OCI-LY3 (cell line): ENCODE measurements at regions not wholly inside any gene's neighbourhood (a gene's known extent, or its start where the extent isn't known, plus 50 kb on each side); places are given as distances from the start of the nearest gene placed in this dataset.

ENCODE experiments used
- H2AFZ ChIP-seq: fragments of 200-600, 300-600 bp; shearing (Covaris generic); 2 replicates; pipeline ENCODE4 v1.6.0; 2014; ENCODE audit warnings: antibody characterized with exemption, low read depth, low read length
- H3K27ac ChIP-seq: fragments of 200-600, 300-600 bp; sonication (generic); 2 replicates; pipeline ENCODE4 v1.5.1; 2014; ENCODE audit warnings: mild to moderate bottlenecking, low read length, moderate library complexity, mixed read lengths
- H3K27me3 ChIP-seq: fragments of 200-600, 300-600 bp; sonication (generic); 2 replicates; pipeline ENCODE4 v1.6.1; 2014; ENCODE audit warnings: low read depth, low read length, mixed read lengths
- H3K36me3 ChIP-seq: fragments of 200-600, 300-600 bp; sonication (generic); replicated peaks from 2 replicates; pipeline ENCODE3; 2014; ENCODE audit warnings: low read depth, low read length, mixed read lengths
- H3K4me1 ChIP-seq: fragments of 300-600, 200-600 bp; sonication (generic); 2 replicates; pipeline ENCODE4 v1.6.1; 2014; ENCODE audit warnings: low read length, mixed read lengths
- H3K4me2 ChIP-seq: fragments of 200-600, 300-600 bp; sonication (generic); 2 replicates; pipeline ENCODE4 v1.6.1; 2014; ENCODE audit warnings: low read length, mixed read lengths
- H3K4me3 ChIP-seq: fragments of 300-600, 200-600 bp; sonication (generic); 2 replicates; pipeline ENCODE4 v1.5.1; 2014; ENCODE audit warnings: antibody characterized with exemption, mild to moderate bottlenecking, low read length, moderate library complexity
- H3K79me2 ChIP-seq: fragments of 300-600, 200-600 bp; shearing (Covaris generic); 2 replicates; pipeline ENCODE4 v1.6.1; 2014; ENCODE audit warnings: mild to moderate bottlenecking, low read length, mixed read lengths
- H3K9ac ChIP-seq: fragments of 300-600, 200-600 bp; shearing (Covaris generic); 2 replicates; pipeline ENCODE4 v1.6.0; 2014; ENCODE audit warnings: mild to moderate bottlenecking, low read length, moderate library complexity
- H3K9me3 ChIP-seq: fragments of 200-600, 300-600 bp; shearing (Covaris generic); 2 replicates; pipeline ENCODE4 v1.6.1; 2014; ENCODE audit warnings: low read length, mixed read lengths; ENCODE audit not compliant: insufficient read depth
- H4K20me1 ChIP-seq: fragments of 200-600, 300-600 bp; sonication (generic); 2 replicates; pipeline ENCODE4 v1.6.1; 2016; ENCODE audit warnings: low read length, mixed read lengths; ENCODE audit not compliant: insufficient read depth
- CTCF ChIP-seq: fragments of 200-600, 300-600 bp; sonication (generic); IDR thresholded peaks from 2 replicates; pipeline ENCODE4 v1.5.1; 2014; ENCODE audit warnings: antibody characterized with exemption, low read length, low read depth
- EZH2phosphoT487 ChIP-seq: fragments of 200-600 bp; shearing (Covaris generic); IDR thresholded peaks from 2 replicates; pipeline ENCODE4 v1.6.1; 2018; ENCODE audit warnings: antibody characterized with exemption, mixed run types, low read depth

DNA sequence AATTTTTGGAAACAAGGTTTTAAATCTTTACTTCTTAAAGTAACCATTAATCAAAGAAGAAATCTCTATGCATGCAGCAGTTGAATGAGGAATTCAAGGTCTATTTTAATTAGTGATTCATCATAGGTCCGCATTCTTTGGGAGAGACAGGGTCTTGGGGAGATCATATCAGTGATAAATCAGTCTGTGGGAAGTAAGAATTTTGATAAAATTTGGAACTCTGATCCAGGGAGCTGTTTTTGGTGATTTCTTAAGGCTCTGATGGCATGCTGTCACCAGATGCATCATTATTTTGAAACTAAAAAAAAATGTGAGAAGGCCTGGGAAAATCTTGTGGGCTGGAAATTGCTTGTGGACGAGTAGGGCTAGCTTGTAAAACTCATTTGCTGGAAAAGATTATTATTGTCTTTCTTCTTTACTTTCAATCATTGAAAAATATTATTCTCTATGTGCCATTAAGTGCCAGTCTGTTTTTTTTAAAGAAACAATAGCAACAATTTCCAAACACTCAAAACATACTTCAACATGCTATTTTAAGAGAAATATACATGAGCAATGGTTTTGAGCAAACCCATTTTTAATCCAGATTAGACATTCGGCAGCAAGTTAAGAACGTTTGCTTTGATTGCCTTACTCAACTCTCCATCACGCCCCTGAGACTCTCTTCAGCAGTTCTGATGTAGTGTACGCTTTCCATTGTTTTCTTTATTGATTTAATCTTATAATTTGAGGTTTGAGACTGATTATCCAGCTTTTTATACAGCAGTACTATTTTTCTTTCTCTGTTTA lies 62.6 kb downstream of the ZBTB18 start:
- Histone ChIP-seq H3K4me1 (no peaks in the 10 kb centered on the region), H2AFZ (no peak overlapping the region), H3K4me2 (no peak overlapping the region), H3K9ac (no peak overlapping the region), H3K36me3 (no peaks in the 10 kb centered on the region), H3K27me3 (peaks cover 75% of the 10 kb centered on the region), H4K20me1 (no peaks in the 10 kb centered on the region), H3K27ac (no peak overlapping the region), H3K79me2 (no peaks in the 10 kb centered on the region), H3K4me3 (no peak overlapping the region), H3K9me3 (no peaks in the 10 kb centered on the region)
- TF ChIP-seq EZH2phosphoT487, result no peak

DNA sequence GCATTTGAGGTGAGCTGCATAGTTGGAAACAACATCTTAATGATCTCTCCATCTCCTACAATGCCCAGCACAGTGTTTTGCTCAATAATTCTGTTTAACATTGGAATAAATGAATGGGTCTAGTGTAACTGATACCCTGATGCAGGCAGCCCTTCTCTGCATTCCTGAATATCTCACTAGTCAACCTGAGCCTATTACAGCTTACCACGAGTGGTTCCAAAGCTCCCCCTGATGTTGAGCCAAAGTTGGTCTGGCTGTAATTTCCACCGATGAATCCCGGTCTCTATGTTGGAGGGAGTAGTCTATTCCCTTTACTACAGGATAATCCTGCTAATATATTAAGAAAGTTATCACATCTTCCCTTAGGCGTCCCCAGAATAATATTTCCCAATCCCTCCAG lies 63.8 kb downstream of the ZBTB18 start:
- Histone ChIP-seq H3K27ac (no peak overlapping the region), H3K4me3 (no peak overlapping the region), H4K20me1 (no peaks in the 10 kb centered on the region), H3K36me3 (no peaks in the 10 kb centered on the region), H3K4me1 (no peaks in the 10 kb centered on the region), H3K4me2 (no peak overlapping the region), H3K9ac (no peak overlapping the region), H2AFZ (no peak overlapping the region), H3K79me2 (no peaks in the 10 kb centered on the region), H3K27me3 (peaks cover 73% of the 10 kb centered on the region), H3K9me3 (no peaks in the 10 kb centered on the region)
- TF ChIP-seq EZH2phosphoT487 (no peak), CTCF (no peak; the same call in 1 of the 2 replicates)

DNA sequence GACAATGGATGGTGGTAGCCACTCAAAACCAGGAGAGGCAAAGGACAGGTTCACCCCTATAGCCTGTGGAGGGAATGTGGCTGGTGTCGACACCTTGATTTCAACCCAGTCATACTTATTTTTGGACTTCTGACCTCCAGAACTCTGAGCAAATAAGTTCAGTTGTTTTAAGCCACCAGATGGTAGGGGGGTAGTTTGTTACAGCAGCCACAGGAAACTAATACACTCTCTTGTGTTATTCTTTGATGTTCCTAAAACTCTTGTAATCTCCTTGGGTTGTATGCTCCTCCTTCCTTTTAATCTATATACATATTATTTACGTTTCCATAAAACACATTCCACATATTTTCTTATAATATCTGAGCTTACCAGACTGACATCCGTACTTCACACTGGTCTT lies 65.9 kb downstream of the ZBTB18 start:
- no peaks in the 10 kb centered on the region for H3K9me3 ChIP-seq
- H3K27ac ChIP-seq, result no peak overlapping the region
- no peaks in the 10 kb centered on the region for H4K20me1 ChIP-seq
- H3K4me1 ChIP-seq, result no peaks in the 10 kb centered on the region
- TF ChIP-seq EZH2phosphoT487 (no peak), CTCF (no peak)
- no peak overlapping the region for H2AFZ ChIP-seq
- no peak overlapping the region for H3K4me2 ChIP-seq
- peaks cover 73% of the 10 kb centered on the region for H3K27me3 ChIP-seq
- no peaks in the 10 kb centered on the region for H3K36me3 ChIP-seq
- no peak overlapping the region for H3K9ac ChIP-seq
- H3K79me2 ChIP-seq, result no peaks in the 10 kb centered on the region
- no peak overlapping the region for H3K4me3 ChIP-seq

DNA sequence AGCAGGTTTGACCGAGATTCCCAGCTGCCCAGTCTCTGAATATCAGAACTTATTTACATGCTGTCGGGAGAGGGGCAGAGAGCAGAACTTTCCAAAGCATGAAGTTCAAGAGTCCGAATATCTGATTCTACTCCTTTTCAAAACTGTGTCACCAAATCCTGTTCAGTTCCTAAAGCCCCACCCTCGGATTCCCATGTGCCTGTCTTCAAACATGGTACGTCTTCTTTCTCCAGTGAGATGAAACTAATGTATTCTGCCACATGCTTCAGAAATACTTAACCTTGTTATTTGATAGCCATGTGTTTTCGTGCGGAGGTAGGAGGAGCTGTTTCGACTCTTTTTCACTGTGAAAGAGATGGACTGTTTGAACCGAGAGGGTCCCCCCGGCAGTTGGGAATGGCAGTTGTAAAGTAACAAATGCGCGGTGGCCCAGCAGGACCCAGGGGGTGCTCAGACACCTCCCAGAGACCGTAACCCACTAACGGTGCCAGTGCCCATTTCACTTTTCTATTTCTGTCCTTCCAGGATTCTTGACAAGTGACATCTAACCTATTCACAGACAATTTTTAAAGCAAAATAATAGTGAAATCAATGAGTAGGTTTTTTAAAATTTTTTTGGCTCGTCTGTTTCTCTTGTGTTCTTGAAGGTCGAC lies 67.2 kb downstream of the ZBTB18 start:
- no peaks in the 10 kb centered on the region for H3K4me1 ChIP-seq

More for the DNA sequence above, 67.2 kb downstream of the ZBTB18 start:
- H3K27me3 ChIP-seq, result peaks cover 78% of the 10 kb centered on the region
- no peaks in the 10 kb centered on the region for H4K20me1 ChIP-seq
- H3K9me3 ChIP-seq, result no peaks in the 10 kb centered on the region
- no peaks in the 10 kb centered on the region for H3K36me3 ChIP-seq
- no peak overlapping the region for H3K9ac ChIP-seq
- no peak overlapping the region for H3K27ac ChIP-seq
- H3K4me3 ChIP-seq, result no peak overlapping the region
- H2AFZ ChIP-seq, result no peak overlapping the region
- no peaks in the 10 kb centered on the region for H3K79me2 ChIP-seq
- H3K4me2 ChIP-seq, result no peak overlapping the region
- TF ChIP-seq EZH2phosphoT487 (no peak), CTCF (no peak)
